Cardiac muscle cell (in vitro differentiated cells and primary cell): ENCODE measurements at regions not wholly inside any gene's neighbourhood (a gene's known extent, or its start where the extent isn't known, plus 50 kb on each side); places are given as distances from the start of the nearest gene placed in this dataset.
"Not testable (repeated sequence)": the region's sequence is repeated elsewhere in the genome, so short reads cannot be mapped to it uniquely, and the experiment has no call there.

ENCODE experiments used
- DNase-seq, 2 donors: peaks; one replicate each; pipeline versions ENCODE4 v3.0.0 to v3.0.0-alpha.2; 2010 to 2017; ENCODE audit warnings: low read depth in 1 of 2, low spot score in 1 of 2
- H3K27ac ChIP-seq: fragments of 200-600 bp; sonication (generic); 2 replicates; pipeline ENCODE4 v1.5.1; 2016
- H3K27me3 ChIP-seq: fragments of 200-600 bp; sonication (generic); 2 replicates; pipeline ENCODE4 v1.6.0; 2016; ENCODE audit warnings: control low read depth
- H3K36me3 ChIP-seq: fragments of 200-600 bp; sonication (generic); 2 replicates; pipeline ENCODE4 v1.5.1; 2016; ENCODE audit warnings: control low read depth
- H3K4me1 ChIP-seq: fragments of 200-600 bp; sonication (generic); 2 replicates; pipeline ENCODE4 v1.8.1; 2017; ENCODE audit warnings: low read depth, mild to moderate bottlenecking, mixed run types
- H3K4me3 ChIP-seq: fragments of 200-600 bp; sonication (generic); 2 replicates; pipeline ENCODE4 v1.5.1; 2016; ENCODE audit warnings: mild to moderate bottlenecking
- H3K9me3 ChIP-seq: fragments of 200-600 bp; sonication (generic); 2 replicates; pipeline ENCODE4 v1.5.1; 2017; ENCODE audit warnings: low read depth, mild to moderate bottlenecking, control low read depth
- CTCF ChIP-seq: IDR thresholded peaks from 2 replicates; pipeline ENCODE4 v1.5.1; 2012; ENCODE audit warnings: low read depth, mild to moderate bottlenecking, low read length

DNA sequence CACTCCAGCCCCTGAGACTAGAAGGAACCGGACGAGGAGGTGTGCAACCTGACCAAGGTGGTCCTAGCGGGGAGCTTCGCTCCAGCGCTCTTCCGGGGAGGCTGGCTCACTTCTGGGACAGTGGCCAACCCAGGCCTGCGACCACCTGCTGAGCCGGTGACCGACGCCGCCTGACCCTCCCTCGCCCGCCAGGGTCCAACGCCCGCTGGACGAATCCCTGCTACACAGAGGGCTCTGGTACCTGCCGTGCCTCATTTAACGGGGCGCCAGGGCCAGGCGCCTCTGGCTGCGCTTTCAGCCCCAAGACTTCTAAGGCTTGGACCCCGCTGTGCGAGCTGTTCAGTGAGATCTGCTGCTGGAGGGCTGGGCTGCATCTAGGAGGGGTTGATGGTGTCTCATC is 99.5 kb upstream of the KCNJ18 start:
- DNase-seq = no peak
- Histone ChIP-seq H3K4me1 (no peaks in the 10 kb centered on the region), H3K4me3 (no peak overlapping the region), H3K36me3 (no peaks in the 10 kb centered on the region), H3K27me3 (no peaks in the 10 kb centered on the region), H3K9me3 (no peaks in the 10 kb centered on the region), H3K27ac (no peak overlapping the region)
- no peak for TF ChIP-seq CTCF

DNA sequence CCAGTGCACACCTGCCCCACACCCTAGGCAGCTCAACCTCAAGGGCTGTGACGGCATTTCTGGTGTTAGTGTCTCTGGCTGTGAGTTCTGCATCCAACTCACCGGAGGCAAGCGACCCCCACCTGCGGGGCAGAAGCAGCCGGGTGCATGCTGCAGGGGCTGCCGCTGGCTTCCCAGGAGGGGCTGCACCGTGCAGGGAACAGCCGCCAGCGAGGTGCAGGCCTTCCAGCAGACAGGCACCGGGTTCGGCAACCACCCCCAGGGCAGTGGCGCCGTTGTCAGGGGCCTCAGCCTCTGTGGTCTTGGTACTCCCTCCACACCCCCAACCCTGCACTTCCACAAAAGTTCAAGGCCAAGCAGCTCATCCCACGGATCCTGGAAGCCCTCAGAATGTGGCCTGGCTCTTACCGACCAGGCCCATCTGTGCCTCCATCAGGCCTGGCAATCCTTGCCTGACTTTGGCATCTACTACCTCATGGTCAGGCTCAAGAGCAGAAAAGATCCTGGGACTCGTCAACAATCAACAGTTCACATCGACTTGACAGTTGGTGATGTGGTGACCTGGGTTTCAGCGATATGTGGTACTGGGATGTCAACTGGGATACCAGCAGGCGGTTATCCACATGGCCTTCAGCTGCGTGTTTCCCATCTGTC is 98.7 kb upstream of the KCNJ18 start:
- not testable (repeated sequence) for H3K4me3 ChIP-seq, H3K27ac ChIP-seq, H3K4me1 ChIP-seq, H3K36me3 ChIP-seq, H3K27me3 ChIP-seq, H3K9me3 ChIP-seq, DNase-seq

GRCh38 chr17:21595086-21595485 is 97.2 kb upstream of the KCNJ18 start:
- TF ChIP-seq CTCF = no peak
- no peak for DNase-seq

GRCh38 chr17:21602176-21602575 is 90.1 kb upstream of the KCNJ18 start:
- Histone ChIP-seq H3K9me3 (no peaks in the 10 kb centered on the region), H3K36me3 (no peaks in the 10 kb centered on the region), H3K27ac (no peak overlapping the region), H3K27me3 (no peaks in the 10 kb centered on the region), H3K4me1 (no peaks in the 10 kb centered on the region), H3K4me3 (no peak overlapping the region)
- no peak for TF ChIP-seq CTCF
- no peak for DNase-seq

More at GRCh38 chr17:21595086-21595485, 97.2 kb upstream of the KCNJ18 start:
- H3K27ac ChIP-seq = no peak overlapping the region
- H3K4me3 ChIP-seq = no peak overlapping the region
- H3K36me3 ChIP-seq = no peaks in the 10 kb centered on the region
- H3K9me3 ChIP-seq = no peaks in the 10 kb centered on the region
- H3K27me3 ChIP-seq = no peaks in the 10 kb centered on the region
- no peaks in the 10 kb centered on the region for H3K4me1 ChIP-seq

DNA sequence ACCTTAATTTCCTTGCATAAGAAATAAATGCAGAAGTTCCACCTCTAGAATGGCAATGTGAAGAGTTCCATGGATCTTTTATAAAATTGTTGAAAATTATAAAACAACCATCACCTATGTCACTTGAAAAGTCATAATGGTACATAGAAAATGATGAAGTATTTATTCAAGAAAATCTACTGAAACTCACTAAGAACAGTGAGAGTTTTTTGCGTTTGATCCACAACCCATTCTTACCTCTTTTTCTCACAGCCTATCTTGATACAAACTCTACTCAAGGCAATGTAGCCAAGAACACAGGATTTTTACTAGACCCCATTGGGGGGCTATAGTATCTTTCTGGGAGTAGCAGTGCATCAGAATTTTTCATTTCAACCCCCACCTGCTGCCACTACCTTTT is 89.0 kb upstream of the KCNJ18 start:
- not testable (repeated sequence) for H3K27me3 ChIP-seq, H3K36me3 ChIP-seq, H3K9me3 ChIP-seq, H3K4me1 ChIP-seq, H3K4me3 ChIP-seq, H3K27ac ChIP-seq, DNase-seq

DNA sequence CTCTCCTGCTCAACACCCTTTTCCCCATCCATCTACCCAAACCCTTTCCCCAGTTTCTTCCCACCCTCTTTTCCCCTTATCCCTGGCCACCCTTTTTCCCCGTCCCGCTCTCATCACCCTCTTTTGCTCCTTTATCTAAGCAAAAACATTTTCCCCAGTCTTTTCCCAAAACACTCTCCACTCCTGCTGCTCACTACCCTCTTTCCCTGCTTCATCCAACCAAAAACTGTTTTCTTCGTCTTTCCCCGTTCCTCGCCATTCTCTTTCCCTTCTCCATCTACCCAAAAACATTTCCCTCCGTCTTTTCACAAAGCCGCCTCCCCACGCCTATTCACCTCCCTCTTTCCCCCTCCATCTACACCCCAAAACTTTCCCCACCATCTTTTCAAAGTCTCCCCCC is 80.9 kb upstream of the KCNJ18 start:
- not testable (repeated sequence) for H3K36me3 ChIP-seq, DNase-seq, H3K27ac ChIP-seq, H3K4me3 ChIP-seq, H3K27me3 ChIP-seq, H3K9me3 ChIP-seq, H3K4me1 ChIP-seq

GRCh38 chr17:21612123-21613070 is 79.9 kb upstream of the KCNJ18 start:
- not testable (repeated sequence) for H3K36me3 ChIP-seq, DNase-seq, H3K4me3 ChIP-seq, H3K4me1 ChIP-seq, H3K9me3 ChIP-seq, H3K27me3 ChIP-seq, H3K27ac ChIP-seq
